ENCODE measurements at regions not wholly inside any gene's neighbourhood (a gene's known extent, or its start where the extent isn't known, plus 50 kb on each side); places are given as distances from the start of the nearest gene placed in this dataset.

GRCh38 chr5:152987131-152987530 lies 503.3 kb upstream of the GRIA1 start:
- no peaks in the 10 kb centered on the region for H3K27me3 ChIP-seq (replicated peaks in 1 of 4; ENCODE audit: control extremely low read depth in 1 of 4, control insufficient read depth in 3 of 4, insufficient read depth in 4 of 4, low read length in 3 of 4)
- intact Hi-C loops (cut with micrococcal nuclease), result no loop called here
- no peak overlapping the region for H3K4me2 ChIP-seq (replicated peaks; ENCODE audit: low read depth, low read length, poor library complexity, severe bottlenecking)
- H4K20me1 ChIP-seq (ENCODE audit: control insufficient read depth, insufficient read depth, low read length, poor library complexity, severe bottlenecking), result no peaks in the 10 kb centered on the region
- CTCF ChIA-PET, result no interaction called here
- no CpG with 5 or more reads among the region's 1 CpG for WGBS (ENCODE audit: insufficient coverage)
- no peak for ATAC-seq (ENCODE audit: low read depth)
- no peaks in the 10 kb centered on the region for H3K4me1 Mint-ChIP-seq
- H2AFZ ChIP-seq (ENCODE audit: insufficient read depth, low read depth, low read length, poor library complexity, severe bottlenecking), result no peak overlapping the region
- H3K36me3 ChIP-seq (replicated peaks in 1 of 2; ENCODE audit: control extremely low read depth in 1 of 2, control insufficient read depth in 1 of 2, extremely low read depth in 1 of 2, insufficient read depth in 2 of 2, low read length in 1 of 2), result no peaks in the 10 kb centered on the region
- no peaks in the 10 kb centered on the region for H3K27me3 Mint-ChIP-seq
- POLR2A ChIA-PET, result no interaction called here
- DNase-seq, result no peak
- H3K79me2 ChIP-seq (ENCODE audit: control insufficient read depth, insufficient read depth, low read length), result no peaks in the 10 kb centered on the region
- TF ChIP-seq EZH2 (IDR thresholded peaks at IDR 0.05; ENCODE audit: borderline replicate concordance, insufficient read depth, low read depth, low read length, poor library complexity, severe bottlenecking) (no peak), CTCF (IDR thresholded peaks at IDR 0.05) (no peak)
- no peak overlapping the region for H3K27ac Mint-ChIP-seq
- no peak overlapping the region for H3K4me3 Mint-ChIP-seq
- peaks cover 0 to 2% (median 0%) of the 10 kb centered on the region in 3 donors for H3K9me3 ChIP-seq (ENCODE audit: control extremely low read depth in 1 of 3, control insufficient read depth in 2 of 3, insufficient read depth in 1 of 3, low read length in 2 of 3)
- no peak overlapping the region for H3K4me3 ChIP-seq (ENCODE audit: control extremely low read depth in 1 of 5, extremely low read depth in 1 of 5, insufficient read depth in 1 of 5, low read depth in 2 of 5, low read length in 4 of 5)
- H3K4me1 ChIP-seq (ENCODE audit: control insufficient read depth in 2 of 2, insufficient read depth in 2 of 2, low read length in 2 of 2), result no peaks in the 10 kb centered on the region
- H3K9me3 Mint-ChIP-seq (ENCODE audit: insufficient read depth), result peaks cover 5% of the 10 kb centered on the region
- no peak overlapping the region for H3K9ac ChIP-seq (ENCODE audit: low read length)
- H3K27ac ChIP-seq (ENCODE audit: low read length in 2 of 2), result no peak overlapping the region

- Mint-ChIP-seq H3K4me3 (no peak overlapping the region), H3K9me3 (ENCODE audit: insufficient read depth) (peaks cover 2% of the 10 kb centered on the region), H3K4me1 (no peaks in the 10 kb centered on the region), H3K27me3 (no peaks in the 10 kb centered on the region), H3K27ac (no peak overlapping the region)
- DNase-seq (no peak), ATAC-seq (ENCODE audit: low read depth) (no peak)
- ChIA-PET POLR2A (no interaction called here), CTCF (no interaction called here)
- intact Hi-C loops (cut with micrococcal nuclease), result no loop called here
- no peak overlapping the region for H3K4me2 ChIP-seq (replicated peaks; ENCODE audit: low read depth, low read length, poor library complexity, severe bottlenecking)
- no peaks in the 10 kb centered on the region for H3K79me2 ChIP-seq (ENCODE audit: control insufficient read depth, insufficient read depth, low read length)
- no peak overlapping the region for H3K4me3 ChIP-seq (ENCODE audit: control extremely low read depth in 1 of 5, extremely low read depth in 1 of 5, insufficient read depth in 1 of 5, low read depth in 2 of 5, low read length in 4 of 5)
- no peak overlapping the region for H3K27ac ChIP-seq (ENCODE audit: low read length in 2 of 2)
- H2AFZ ChIP-seq (ENCODE audit: insufficient read depth, low read depth, low read length, poor library complexity, severe bottlenecking), result no peak overlapping the region
- no peaks in the 10 kb centered on the region for H4K20me1 ChIP-seq (ENCODE audit: control insufficient read depth, insufficient read depth, low read length, poor library complexity, severe bottlenecking)
- WGBS (ENCODE audit: insufficient coverage), result 100% methylated on average over 1 of the region's 2 CpGs
- H3K9ac ChIP-seq (ENCODE audit: low read length), result no peak overlapping the region
- H3K36me3 ChIP-seq (replicated peaks in 1 of 2; ENCODE audit: control extremely low read depth in 1 of 2, control insufficient read depth in 1 of 2, extremely low read depth in 1 of 2, insufficient read depth in 2 of 2, low read length in 1 of 2), result no peaks in the 10 kb centered on the region
- no peaks in the 10 kb centered on the region for H3K9me3 ChIP-seq (ENCODE audit: control extremely low read depth in 1 of 3, control insufficient read depth in 2 of 3, insufficient read depth in 1 of 3, low read length in 2 of 3)
- no peaks in the 10 kb centered on the region for H3K27me3 ChIP-seq (replicated peaks in 1 of 4; ENCODE audit: control extremely low read depth in 1 of 4, control insufficient read depth in 3 of 4, insufficient read depth in 4 of 4, low read length in 3 of 4)
- TF ChIP-seq CTCF (IDR thresholded peaks at IDR 0.05) (no peak), EZH2 (IDR thresholded peaks at IDR 0.05; ENCODE audit: borderline replicate concordance, insufficient read depth, low read depth, low read length, poor library complexity, severe bottlenecking) (no peak)
- H3K4me1 ChIP-seq (ENCODE audit: control insufficient read depth in 2 of 2, insufficient read depth in 2 of 2, low read length in 2 of 2), result no peaks in the 10 kb centered on the region
Measured at GRCh38 chr5:152990217-152990616, 500.3 kb upstream of the GRIA1 start.
